OCI-M2 (cell line): ENCODE measurements at regions not wholly inside any gene's neighbourhood (a gene's known extent, or its start where the extent isn't known, plus 50 kb on each side); places are given as distances from the start of the nearest gene placed in this dataset.
"Not testable (repeated sequence)": the region's sequence is repeated elsewhere in the genome, so short reads cannot be mapped to it uniquely, and the experiment has no call there.

ENCODE experiments used
- DNase-seq: peaks from one replicate; lab custom pipeline; 2025; ENCODE audit not compliant: unreplicated experiment; lab: John Stamatoyannopoulos, UW

GRCh38 chr6:134584847-134585516 lies 267.1 kb upstream of the SGK1 start:
- DNase-seq, result no peak

- DNase-seq, result no peak
Observed at GRCh38 chr6:134577998-134578397, 260.1 kb upstream of the SGK1 start.

DNA sequence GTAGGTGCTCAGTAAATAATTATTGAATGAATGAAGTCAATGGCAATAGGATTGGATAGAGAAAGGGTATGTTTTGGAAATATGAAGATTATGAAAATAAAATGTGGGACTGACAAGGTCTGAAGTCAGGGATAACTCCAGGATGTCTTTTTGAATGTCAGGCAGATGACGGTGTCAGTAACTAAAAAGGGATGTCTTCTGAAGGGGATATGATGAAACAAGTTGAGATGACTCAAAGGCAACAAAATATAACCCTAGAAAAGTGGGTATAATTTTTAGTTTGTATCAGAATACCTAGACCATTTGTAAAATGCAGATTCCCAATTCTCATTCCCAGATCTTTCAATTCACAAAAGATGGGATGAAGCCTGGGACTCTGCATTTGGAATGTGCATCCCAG lies 257.3 kb upstream of the SGK1 start:
- DNase-seq, result no peak

GRCh38 chr6:134574491-134574890 lies 256.6 kb upstream of the SGK1 start:
- no peak for DNase-seq

DNA sequence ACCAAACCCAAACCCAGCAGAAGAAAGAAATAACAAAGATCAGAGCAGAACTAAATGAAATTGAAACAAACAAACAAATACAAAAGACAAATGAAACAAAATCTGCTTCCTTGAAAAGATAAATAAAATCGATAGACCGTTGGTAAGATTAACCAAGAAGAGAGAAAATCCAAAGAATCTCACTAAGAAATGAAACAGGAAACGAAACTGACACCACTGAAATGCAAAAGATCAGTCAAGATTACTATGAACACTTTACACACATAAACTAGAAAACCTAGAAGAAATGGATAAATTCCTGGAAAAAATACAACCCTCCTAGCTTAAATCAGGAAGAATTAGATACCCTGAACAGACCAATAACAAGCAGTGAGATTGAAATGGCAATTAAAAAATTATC lies 252.1 kb upstream of the SGK1 start:
- DNase-seq, result not testable (repeated sequence)

GRCh38 chr6:134564705-134565104 lies 246.8 kb upstream of the SGK1 start:
- DNase-seq, result no peak

DNA sequence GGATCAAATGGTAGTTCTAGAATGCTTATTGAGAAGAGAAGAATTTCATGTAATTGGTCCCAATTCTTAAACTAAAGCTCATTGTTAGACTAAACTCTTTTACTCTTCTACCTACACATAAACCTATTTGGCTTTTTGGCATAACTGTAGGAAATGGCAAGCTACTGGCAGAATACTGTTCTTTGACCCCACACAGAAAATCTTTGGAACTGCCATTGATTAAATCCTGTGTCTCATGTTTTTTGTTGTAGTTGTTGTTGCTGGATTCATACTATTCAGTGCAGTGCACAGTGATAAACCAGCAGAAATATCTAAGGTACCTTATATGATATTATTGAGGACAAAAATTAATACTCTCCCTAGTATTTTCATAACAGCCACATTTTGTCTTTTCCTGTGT lies 242.1 kb upstream of the SGK1 start:
- DNase-seq, result no peak

- no peak for DNase-seq
Observed at GRCh38 chr6:134557509-134557908, 239.6 kb upstream of the SGK1 start.

- no peak for DNase-seq
Observed at GRCh38 chr6:134555672-134556071, 237.8 kb upstream of the SGK1 start.

GRCh38 chr6:134553936-134554335 lies 236.0 kb upstream of the SGK1 start:
- no peak for DNase-seq

GRCh38 chr6:134551245-134551960 lies 233.5 kb upstream of the SGK1 start:
- DNase-seq, result no peak

DNA sequence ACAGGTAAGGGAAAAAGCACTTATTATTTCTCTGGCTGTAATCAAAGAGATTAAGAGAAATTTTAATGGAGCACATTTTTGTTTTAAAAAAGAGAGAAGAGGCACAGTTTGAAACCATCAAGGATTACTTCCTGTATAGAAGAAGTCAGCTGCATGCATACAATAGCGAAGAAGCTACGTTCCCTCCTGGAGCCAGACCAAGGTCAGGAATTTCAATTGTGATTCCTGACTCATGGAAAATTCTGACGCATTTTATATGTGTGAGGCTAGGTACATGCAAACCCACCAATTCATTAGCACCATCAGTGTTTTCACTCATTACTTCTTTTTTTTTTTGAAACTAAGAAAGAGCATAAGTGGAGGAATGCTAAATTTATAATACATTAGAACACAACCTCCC lies 232.7 kb upstream of the SGK1 start:
- no peak for DNase-seq

- no peak for DNase-seq
Observed at GRCh38 chr6:134549854-134550253, 231.9 kb upstream of the SGK1 start.

DNA sequence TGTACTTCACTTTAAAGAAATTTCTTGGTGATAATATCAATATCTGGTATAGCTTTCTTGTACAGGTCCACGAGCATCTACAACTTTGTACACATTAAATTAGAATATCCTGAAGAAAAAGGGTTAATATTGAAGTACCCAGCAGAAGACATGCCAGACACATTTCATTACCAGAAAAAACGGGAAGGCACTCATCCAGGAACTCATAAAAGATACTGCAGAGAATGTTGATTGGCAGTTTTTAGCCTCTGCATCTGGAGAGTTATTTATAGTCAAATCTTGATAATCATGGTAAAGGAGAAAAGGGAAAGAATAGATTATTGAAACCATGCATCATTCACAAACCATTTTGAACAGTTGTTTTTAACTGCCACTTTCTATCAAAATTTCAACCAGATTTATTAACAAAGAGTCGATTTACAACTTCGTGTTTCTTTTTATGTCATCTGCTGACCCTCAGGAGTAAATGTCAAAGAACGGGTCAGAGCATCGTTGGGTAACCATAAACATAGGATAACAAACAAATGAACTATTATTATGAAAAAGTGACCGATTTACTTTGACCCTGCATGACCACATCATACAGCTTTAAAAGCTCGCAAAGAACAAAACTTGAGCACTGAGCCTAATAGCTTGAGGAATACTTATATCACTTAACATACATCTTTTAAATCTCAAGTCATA lies 229.2 kb upstream of the SGK1 start:
- DNase-seq, result no peak

DNA sequence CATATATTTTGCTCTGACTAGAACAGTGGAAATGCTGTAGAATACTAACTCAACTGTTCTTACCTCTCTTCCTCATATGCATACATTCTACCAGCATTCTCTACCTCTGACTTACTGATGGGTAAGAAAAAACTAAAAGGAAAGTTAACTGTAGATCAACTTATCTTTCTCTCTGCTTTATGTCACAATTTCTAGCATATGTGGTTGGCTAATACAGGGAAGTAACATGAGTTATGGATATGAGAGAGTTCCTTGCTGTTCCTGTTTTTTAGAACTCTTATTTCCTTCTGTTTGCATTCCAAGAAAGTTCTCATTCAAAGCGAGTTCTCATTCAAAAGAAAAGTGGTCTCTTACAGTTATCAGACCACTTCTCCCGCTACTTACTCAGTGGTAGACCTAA lies 226.8 kb upstream of the SGK1 start:
- no peak for DNase-seq

- no peak for DNase-seq
Observed at GRCh38 chr6:134543128-134543527, 225.2 kb upstream of the SGK1 start.

- no peak for DNase-seq
Observed at GRCh38 chr6:134541001-134541400, 223.1 kb upstream of the SGK1 start.

- DNase-seq, result no peak
Observed at GRCh38 chr6:134539865-134540323, 222.0 kb upstream of the SGK1 start.

- not testable (repeated sequence) for DNase-seq
Observed at GRCh38 chr6:134537765-134538164, 219.9 kb upstream of the SGK1 start.

DNA sequence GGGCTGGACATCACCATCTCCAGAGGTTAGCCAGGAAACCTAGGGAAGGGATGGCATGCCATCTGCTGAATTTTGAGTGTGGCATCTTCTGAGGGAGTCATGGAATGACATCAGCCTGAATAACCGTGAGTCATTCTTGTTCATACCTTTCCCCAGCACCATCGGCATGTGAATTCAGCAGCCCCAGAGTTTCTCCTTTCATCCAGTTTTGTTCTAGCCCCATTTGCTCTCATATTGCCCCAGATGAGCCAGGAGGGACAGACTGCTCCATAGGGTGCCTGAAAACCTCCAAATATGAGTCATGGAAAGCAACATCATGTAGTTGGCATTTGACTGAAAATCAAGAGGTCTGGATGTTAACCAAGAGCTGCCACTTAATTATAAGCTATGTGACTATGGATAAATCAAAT lies 219.2 kb upstream of the SGK1 start:
- no peak for DNase-seq

GRCh38 chr6:134535831-134536230 lies 217.9 kb upstream of the SGK1 start:
- no peak for DNase-seq

DNA sequence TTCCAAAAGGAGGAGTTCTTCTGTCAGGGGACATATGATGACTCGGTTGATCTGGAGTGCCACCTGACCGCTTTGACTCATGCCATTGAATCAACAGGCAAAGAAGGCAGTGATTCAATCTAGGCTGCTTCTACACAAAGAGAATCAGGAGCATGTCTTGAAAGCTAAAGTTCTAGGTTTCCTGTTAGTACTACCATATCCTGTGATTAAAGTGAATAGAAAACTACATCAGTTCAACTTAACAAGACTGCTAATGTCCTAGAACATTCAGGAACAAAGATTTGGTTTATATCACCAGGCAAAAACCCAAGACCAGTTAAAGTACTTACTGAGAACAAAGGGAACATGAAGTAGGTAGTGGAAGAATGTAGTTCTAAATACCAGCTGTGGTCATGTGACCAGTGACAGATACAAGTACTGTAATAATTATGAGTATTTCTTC lies 216.8 kb upstream of the SGK1 start:
- no peak for DNase-seq
